BLaER1 (cell line): ENCODE measurements at regions not wholly inside any gene's neighbourhood (a gene's known extent, or its start where the extent isn't known, plus 50 kb on each side); places are given as distances from the start of the nearest gene placed in this dataset.

Experiments
- H3K27ac ChIP-seq: shearing (Covaris generic); formaldehyde crosslinking; 2 replicates; pipeline ENCODE4 v1.8.1; 2022
- H3K27me3 ChIP-seq: shearing (Covaris generic); formaldehyde crosslinking; 2 replicates; pipeline ENCODE4 v1.8.1; 2022
- H3K36me3 ChIP-seq: shearing (Covaris generic); formaldehyde crosslinking; 2 replicates; pipeline ENCODE4 v1.8.1; 2022
- H3K4me1 ChIP-seq: shearing (Covaris generic); formaldehyde crosslinking; 2 replicates; pipeline ENCODE4 v1.8.1; 2022
- H3K4me2 ChIP-seq: shearing (Covaris generic); formaldehyde crosslinking; 2 replicates; pipeline ENCODE4 v1.8.1; 2022
- H3K4me3 ChIP-seq: shearing (Covaris generic); formaldehyde crosslinking; 2 replicates; pipeline ENCODE4 v1.8.1; 2022
- H3K9ac ChIP-seq: shearing (Covaris generic); formaldehyde crosslinking; 2 replicates; pipeline ENCODE4 v1.8.1; 2022
- H3K9me3 ChIP-seq: shearing (Covaris generic); formaldehyde crosslinking; 2 replicates; pipeline ENCODE4 v1.8.1; 2022
- H4K20me1 ChIP-seq: shearing (Covaris generic); formaldehyde crosslinking; 2 replicates; pipeline ENCODE4 v1.8.1; 2022
- Cebpa-rat ChIP-seq: shearing (Covaris generic); IDR thresholded peaks from 2 replicates; pipeline ENCODE4 v1.8.1; 2022

DNA sequence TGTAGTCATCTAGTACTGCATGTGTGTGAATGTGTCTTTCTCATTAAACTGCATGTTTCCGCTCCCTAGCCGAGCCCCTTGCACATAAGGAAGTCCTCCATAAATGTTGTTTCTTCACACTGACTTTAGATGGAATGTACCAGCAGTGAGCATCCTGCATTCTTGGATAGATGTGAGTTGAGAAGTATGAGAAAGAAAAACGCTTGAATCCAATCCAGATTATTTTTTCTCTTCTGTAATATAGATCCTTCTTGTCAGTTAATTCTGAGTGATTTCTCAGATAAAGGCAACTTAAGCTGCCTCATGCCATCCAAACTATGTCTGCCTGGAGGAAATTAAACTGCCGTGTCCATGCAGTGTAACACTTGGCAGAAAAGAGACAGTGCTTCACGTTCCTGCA is 268.1 kb upstream of the ISX start:
- Histone ChIP-seq H3K4me1 (no peaks in the 10 kb centered on the region), H3K27me3 (no peaks in the 10 kb centered on the region), H3K4me2 (no peak overlapping the region), H3K9me3 (no peaks in the 10 kb centered on the region), H3K9ac (no peak overlapping the region), H3K36me3 (no peaks in the 10 kb centered on the region), H3K4me3 (no peak overlapping the region), H3K27ac (no peak overlapping the region), H4K20me1 (no peaks in the 10 kb centered on the region)
- TF ChIP-seq Cebpa-rat: no peak

DNA sequence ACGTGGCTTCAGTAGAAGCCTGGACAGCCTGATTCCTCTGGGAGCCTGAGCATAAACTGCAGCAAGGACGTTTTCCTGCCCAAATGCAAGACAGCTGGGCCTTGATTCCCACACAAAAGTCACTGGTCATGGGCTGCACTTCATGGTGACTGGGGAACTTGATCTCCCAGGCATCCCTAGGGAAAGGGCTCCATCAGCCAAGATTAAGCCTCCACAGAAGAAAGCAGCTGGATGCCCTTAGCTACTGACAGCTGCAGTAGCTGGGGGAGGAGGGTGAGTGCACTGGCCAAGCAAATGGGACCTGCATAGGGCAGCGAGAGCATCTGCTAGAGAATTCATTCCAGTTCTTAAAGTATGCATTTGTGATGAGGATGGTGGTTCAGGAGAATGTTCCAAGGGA is 267.4 kb upstream of the ISX start:
- no peaks in the 10 kb centered on the region for H3K9me3 ChIP-seq
- no peaks in the 10 kb centered on the region for H3K27me3 ChIP-seq
- no peak overlapping the region for H3K4me3 ChIP-seq
- H3K4me1 ChIP-seq: no peaks in the 10 kb centered on the region
- TF ChIP-seq Cebpa-rat: no peak
- no peak overlapping the region for H3K4me2 ChIP-seq
- no peaks in the 10 kb centered on the region for H4K20me1 ChIP-seq
- no peaks in the 10 kb centered on the region for H3K36me3 ChIP-seq
- H3K27ac ChIP-seq: no peak overlapping the region
- H3K9ac ChIP-seq: no peak overlapping the region

DNA sequence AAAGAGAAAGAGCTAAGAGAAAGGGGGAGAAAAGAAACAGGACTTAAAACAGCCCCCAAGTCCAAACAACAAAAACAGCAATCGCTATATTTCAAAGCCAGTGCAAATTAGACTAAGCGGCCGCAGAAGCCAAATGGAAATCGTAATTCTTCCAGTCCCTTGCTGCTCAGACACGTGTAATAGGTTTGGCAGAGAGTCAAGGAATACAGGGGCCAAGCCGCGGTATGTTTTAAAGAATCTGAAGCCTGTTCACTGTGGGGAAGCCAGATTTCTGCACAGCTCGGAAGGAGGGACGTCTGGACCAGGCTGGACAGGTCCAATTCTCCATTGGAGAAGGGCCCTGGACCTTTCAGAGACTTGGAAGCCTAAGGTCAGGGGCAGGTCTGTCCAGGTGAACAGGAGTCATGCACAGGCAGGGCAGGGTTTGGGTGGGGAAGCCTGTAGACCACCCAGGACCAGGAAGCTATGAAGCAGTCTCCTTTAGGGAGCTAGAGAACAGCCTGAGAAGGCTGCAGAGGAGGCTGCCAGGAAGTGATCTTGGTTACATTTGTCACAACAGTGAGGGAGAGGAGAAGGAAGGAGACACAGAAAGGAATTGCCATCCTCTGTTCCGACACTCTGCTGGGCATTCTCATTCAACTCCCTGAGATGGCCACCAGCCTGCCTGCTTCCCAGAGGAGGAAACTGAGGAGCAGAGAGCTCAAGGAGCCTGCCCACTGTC is 265.5 kb upstream of the ISX start:
- no peaks in the 10 kb centered on the region for H3K9me3 ChIP-seq
- no peak overlapping the region for H3K9ac ChIP-seq
- H3K4me1 ChIP-seq: no peaks in the 10 kb centered on the region
- TF ChIP-seq Cebpa-rat: no peak
- H3K27ac ChIP-seq: no peak overlapping the region
- no peaks in the 10 kb centered on the region for H4K20me1 ChIP-seq
- H3K4me2 ChIP-seq: no peak overlapping the region
- no peaks in the 10 kb centered on the region for H3K27me3 ChIP-seq
- no peaks in the 10 kb centered on the region for H3K36me3 ChIP-seq
- no peak overlapping the region for H3K4me3 ChIP-seq

DNA sequence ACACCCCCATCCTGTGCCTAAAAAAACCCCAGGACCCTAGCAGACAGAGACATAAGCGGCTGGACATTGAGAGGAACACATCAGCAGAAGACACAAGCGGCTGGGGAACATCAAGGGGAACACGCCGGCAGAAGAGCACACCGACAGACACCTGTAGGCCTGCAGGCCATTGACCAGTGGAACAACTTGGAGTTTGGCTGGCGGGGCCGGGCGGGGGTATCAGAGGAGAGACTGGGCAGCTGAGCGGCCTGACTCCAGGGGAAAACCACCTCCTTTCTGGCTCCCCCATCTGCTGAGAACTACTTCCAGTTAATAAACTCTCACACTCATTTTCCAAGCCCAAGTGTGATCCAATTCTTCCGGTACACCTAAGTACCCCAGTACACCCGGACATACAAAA is 264.7 kb upstream of the ISX start:
- TF ChIP-seq Cebpa-rat: no peak
- H3K36me3 ChIP-seq: no peaks in the 10 kb centered on the region
- no peaks in the 10 kb centered on the region for H4K20me1 ChIP-seq
- no peaks in the 10 kb centered on the region for H3K27me3 ChIP-seq
- H3K4me3 ChIP-seq: no peak overlapping the region
- no peak overlapping the region for H3K27ac ChIP-seq
- no peak overlapping the region for H3K9ac ChIP-seq
- no peaks in the 10 kb centered on the region for H3K4me1 ChIP-seq
- H3K9me3 ChIP-seq: no peaks in the 10 kb centered on the region
- H3K4me2 ChIP-seq: no peak overlapping the region

DNA sequence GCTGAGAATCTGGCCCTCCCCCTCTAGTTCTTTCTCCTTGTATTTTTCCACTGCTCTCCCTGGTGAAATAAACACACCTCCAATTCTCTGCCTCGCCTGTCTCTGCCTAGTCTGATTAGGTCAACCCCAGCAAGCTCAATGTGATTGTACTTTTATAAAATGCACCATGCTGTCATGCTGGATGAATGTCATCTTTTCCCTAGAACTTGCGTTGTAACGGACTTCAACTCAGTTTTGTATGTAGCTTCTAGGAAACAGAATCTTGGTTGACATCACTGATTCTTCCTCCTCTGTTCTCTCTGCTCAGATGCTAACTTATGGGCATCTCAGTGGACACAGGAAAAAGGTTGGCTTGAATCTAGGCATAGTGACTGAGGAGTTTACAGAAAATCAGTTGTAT is 261.9 kb upstream of the ISX start:
- Histone ChIP-seq H3K4me3 (no peak overlapping the region), H3K36me3 (no peaks in the 10 kb centered on the region), H3K27ac (no peak overlapping the region), H3K4me2 (no peak overlapping the region), H4K20me1 (no peaks in the 10 kb centered on the region), H3K27me3 (no peaks in the 10 kb centered on the region), H3K9ac (no peak overlapping the region), H3K9me3 (no peaks in the 10 kb centered on the region), H3K4me1 (no peaks in the 10 kb centered on the region)
- TF ChIP-seq Cebpa-rat: no peak

DNA sequence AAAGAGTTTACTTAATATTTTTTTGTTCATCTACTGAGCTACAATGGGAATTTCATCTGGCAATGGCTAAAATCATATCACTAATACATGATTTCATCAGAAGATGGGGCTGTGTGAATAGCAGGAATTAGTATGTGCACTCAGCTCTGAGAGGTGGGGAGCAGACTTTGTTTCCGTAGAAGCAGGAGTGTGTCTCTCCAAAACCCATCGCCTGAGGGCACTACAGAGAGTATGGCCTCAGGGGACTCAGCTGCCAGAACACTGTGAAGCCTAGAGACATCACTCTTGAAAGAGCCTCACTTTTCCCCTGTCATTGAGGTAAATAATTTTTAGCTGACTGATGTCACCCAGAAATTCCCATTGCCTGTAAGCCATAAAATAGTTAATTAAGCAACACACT is 261.4 kb upstream of the ISX start:
- no peaks in the 10 kb centered on the region for H3K9me3 ChIP-seq
- H3K9ac ChIP-seq: no peak overlapping the region
- H3K4me1 ChIP-seq: no peaks in the 10 kb centered on the region
- H3K27ac ChIP-seq: no peak overlapping the region
- H3K36me3 ChIP-seq: no peaks in the 10 kb centered on the region
- no peak overlapping the region for H3K4me2 ChIP-seq
- H3K27me3 ChIP-seq: no peaks in the 10 kb centered on the region
- no peak for TF ChIP-seq Cebpa-rat
- no peak overlapping the region for H3K4me3 ChIP-seq
- no peaks in the 10 kb centered on the region for H4K20me1 ChIP-seq

DNA sequence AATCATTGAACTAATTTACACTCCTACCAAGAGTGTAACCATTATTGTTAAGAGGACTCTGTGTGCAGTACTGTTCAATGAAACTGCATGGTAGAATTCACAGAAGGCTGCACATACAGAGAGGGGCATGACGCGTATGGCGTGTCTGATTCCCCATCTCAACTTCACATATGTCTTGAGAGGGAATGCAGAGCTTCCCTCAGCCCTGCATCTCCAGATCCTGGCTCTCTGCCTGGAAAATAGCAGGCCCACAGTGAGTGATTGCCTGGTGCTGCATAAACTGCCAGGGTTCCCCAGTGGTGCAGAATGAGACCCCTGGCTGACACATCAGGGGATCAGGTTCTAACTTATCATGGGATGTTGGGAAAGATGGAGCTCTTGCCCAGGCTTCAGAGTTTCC is 260.2 kb upstream of the ISX start:
- no peak overlapping the region for H3K27ac ChIP-seq
- no peaks in the 10 kb centered on the region for H3K36me3 ChIP-seq
- no peaks in the 10 kb centered on the region for H4K20me1 ChIP-seq
- H3K4me3 ChIP-seq: no peak overlapping the region
- H3K4me1 ChIP-seq: no peaks in the 10 kb centered on the region
- H3K27me3 ChIP-seq: no peaks in the 10 kb centered on the region
- no peak overlapping the region for H3K9ac ChIP-seq
- no peaks in the 10 kb centered on the region for H3K9me3 ChIP-seq
- no peak overlapping the region for H3K4me2 ChIP-seq
- TF ChIP-seq Cebpa-rat: no peak

DNA sequence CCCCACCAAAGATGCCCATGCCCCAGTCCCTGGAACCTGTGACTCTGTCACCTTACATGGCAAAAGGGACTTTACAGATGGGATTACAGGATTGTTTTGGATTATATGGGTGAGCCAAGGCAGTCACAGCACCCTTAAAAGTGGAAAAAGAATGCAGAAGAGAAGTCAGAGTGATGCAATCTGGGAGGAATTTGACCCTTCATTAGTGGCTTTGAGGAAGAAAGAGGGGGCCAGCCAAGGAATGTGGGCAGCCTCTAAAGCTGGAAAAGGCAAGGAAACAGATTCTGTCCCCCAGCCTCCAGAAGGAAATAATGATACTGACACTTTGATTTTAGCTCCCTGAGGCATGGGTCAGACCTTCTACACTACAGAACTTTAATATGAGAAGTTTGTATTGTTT is 257.3 kb upstream of the ISX start:
- Histone ChIP-seq H4K20me1 (no peaks in the 10 kb centered on the region), H3K36me3 (no peaks in the 10 kb centered on the region), H3K27me3 (no peaks in the 10 kb centered on the region), H3K9me3 (no peaks in the 10 kb centered on the region), H3K4me1 (0 out of 2 replicates have a peak, but pooled peaks cover 7% of the 10 kb centered on the region), H3K4me3 (no peak overlapping the region), H3K4me2 (no peak overlapping the region), H3K9ac (no peak overlapping the region), H3K27ac (no peak overlapping the region)
- TF ChIP-seq Cebpa-rat: no peak

DNA sequence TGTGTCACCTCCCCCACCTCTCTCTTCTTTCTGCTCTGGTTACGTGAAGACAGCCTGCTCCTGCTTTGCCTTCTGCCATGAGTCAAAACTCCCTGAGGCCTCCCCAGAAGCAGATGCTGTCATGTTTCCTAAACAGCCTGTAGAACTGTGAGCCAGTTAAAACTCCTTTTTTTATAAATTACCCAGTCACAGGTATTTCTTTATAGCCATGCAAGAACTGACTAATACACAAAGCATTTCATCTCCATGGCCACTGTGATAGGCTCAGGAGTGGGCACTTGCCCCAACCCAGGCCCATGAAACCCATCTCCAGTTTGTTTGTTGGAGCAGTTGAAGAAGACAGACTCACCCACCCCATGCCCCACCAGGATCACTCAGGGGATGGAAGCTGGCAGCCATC is 253.3 kb upstream of the ISX start:
- 0 out of 2 replicates have a peak, but pooled peaks cover 7% of the 10 kb centered on the region for H3K4me1 ChIP-seq
- H3K27ac ChIP-seq: no peak overlapping the region
- 0 out of 2 replicates have a peak overlapping the region, but pooled peaks have one; percentile 4 for H3K4me2 ChIP-seq
- H4K20me1 ChIP-seq: no peaks in the 10 kb centered on the region
- H3K27me3 ChIP-seq: no peaks in the 10 kb centered on the region
- no peak overlapping the region for H3K4me3 ChIP-seq
- H3K9ac ChIP-seq: no peak overlapping the region
- H3K9me3 ChIP-seq: peaks cover 16% of the 10 kb centered on the region
- H3K36me3 ChIP-seq: no peaks in the 10 kb centered on the region
- TF ChIP-seq Cebpa-rat: no peak

DNA sequence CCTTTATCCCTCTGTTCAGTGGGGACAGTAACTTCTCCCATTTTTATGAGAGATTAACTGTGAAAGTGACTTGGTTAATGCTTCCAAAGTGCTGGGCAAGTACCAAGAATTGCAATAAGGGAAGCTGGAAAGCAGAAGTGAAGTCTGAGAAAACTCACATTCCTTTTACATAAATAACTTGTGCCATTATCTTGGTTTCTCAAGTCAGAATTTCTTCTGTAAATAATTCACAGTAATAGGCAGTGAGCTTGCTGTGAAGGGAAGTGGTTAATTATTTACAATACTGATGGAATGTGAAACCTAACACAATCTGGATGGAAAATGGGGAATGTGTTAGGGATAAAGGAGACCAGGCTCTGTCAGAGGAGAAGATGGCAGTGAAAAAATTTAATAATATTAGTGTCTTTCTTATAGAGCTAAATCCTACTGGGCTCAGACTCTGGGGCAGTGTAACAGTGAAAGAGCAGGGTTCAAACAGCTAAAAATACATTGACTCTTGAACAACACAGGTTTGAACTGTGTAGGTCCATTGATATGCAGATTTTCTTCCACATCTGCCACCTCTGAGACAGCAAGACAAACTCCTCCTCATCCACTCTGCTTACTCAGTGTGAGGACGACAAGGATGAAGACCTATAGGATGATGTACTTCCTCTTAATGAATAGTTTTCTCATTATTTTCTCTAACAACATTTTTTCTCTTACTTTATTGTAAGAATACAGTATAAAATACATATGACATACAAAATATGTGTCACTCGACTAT is 251.5 kb upstream of the ISX start:
- Histone ChIP-seq H3K9ac (no peak overlapping the region), H3K36me3 (no peaks in the 10 kb centered on the region), H3K27me3 (no peaks in the 10 kb centered on the region), H3K9me3 (peaks cover 16% of the 10 kb centered on the region), H4K20me1 (no peaks in the 10 kb centered on the region), H3K4me2 (no peak overlapping the region), H3K27ac (no peak overlapping the region), H3K4me1 (0 out of 2 replicates have a peak, but pooled peaks cover 7% of the 10 kb centered on the region), H3K4me3 (no peak overlapping the region)
- no peak for TF ChIP-seq Cebpa-rat
